ENCODE measurements at regions not wholly inside any gene's neighbourhood (a gene's known extent, or its start where the extent isn't known, plus 50 kb on each side); places are given as distances from the start of the nearest gene placed in this dataset.

DNA sequence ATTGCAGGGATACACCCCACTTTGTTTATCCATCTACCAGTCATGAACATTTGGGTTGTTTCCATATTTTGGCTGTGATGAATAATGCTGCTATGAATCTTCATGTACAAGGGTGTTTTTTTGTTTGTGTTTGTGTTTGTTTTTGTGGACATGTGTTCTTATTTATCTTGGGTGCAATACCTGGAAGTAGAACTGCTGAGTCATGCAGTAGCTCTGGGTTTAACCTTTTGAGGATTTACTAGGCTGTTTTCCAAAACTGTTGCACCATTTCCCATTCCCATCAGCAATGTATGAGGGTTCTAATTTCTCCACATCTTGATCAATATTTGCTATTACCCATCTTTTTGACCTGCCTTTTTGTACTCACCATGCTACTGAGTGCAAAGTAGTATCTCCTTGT, 140.0 kb upstream of the CYP1B1 start (continued):
- TF ChIP-seq ZNF655 (CRISPR knock-in tag; IDR thresholded peaks at IDR 0.05), result no peak
- TF ChIP-seq CXXC5 (CRISPR knock-in tag; IDR thresholded peaks at IDR 0.05), result no peak
- TF ChIP-seq RBM22 (IDR thresholded peaks at IDR 0.05; ENCODE audit: low read depth, low read length, poor library complexity, severe bottlenecking), result no peak
- no peak for TF ChIP-seq POLR2G (IDR thresholded peaks at IDR 0.05; ENCODE audit: low read depth, low read length)
- peak; percentile 93 for TF ChIP-seq MAFG (tag; conservative IDR thresholded peaks at IDR 0.05)
- peak; percentile 82 for TF ChIP-seq MAFK (IDR thresholded peaks at IDR 0.05; ENCODE audit: low read length)
- no peak for TF ChIP-seq SPI1 (IDR thresholded peaks at IDR 0.05; ENCODE audit: borderline replicate concordance, low read depth, low read length)
- no peak for TF ChIP-seq SMAD2 (IDR thresholded peaks at IDR 0.05; ENCODE audit: low read depth, low read length)
- TF ChIP-seq SIX5 (IDR thresholded peaks at IDR 0.05; ENCODE audit: borderline replicate concordance in 1 of 2, insufficient read depth in 1 of 2, low read depth in 1 of 2, low read length in 2 of 2), result no peak
- peak; percentile 86 for TF ChIP-seq MAFF (IDR thresholded peaks at IDR 0.05; ENCODE audit: low read length)
- no peak for TF ChIP-seq CREB1 (IDR thresholded peaks at IDR 0.05)
- no peak for TF ChIP-seq CREB1 (CRISPR knock-in tag; IDR thresholded peaks at IDR 0.05)
- TF ChIP-seq, protein P1, sequence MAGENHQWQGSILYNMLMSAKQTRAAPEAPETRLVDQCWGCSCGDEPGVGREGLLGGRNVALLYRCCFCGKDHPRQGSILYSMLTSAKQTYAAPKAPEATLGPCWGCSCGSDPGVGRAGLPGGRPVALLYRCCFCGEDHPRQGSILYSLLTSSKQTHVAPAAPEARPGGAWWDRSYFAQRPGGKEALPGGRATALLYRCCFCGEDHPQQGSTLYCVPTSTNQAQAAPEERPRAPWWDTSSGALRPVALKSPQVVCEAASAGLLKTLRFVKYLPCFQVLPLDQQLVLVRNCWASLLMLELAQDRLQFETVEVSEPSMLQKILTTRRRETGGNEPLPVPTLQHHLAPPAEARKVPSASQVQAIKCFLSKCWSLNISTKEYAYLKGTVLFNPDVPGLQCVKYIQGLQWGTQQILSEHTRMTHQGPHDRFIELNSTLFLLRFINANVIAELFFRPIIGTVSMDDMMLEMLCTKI (IDR thresholded peaks at IDR 0.05; ENCODE audit: partially characterized antibody), result no peak
- no peak for TF ChIP-seq SAP30 (IDR thresholded peaks at IDR 0.05; ENCODE audit: borderline replicate concordance, insufficient read depth, low read depth, low read length, poor library complexity, severe bottlenecking)
- peak; percentile 87 for TF ChIP-seq C11orf30 (IDR thresholded peaks at IDR 0.05; ENCODE audit: low read depth)
- TF ChIP-seq, protein P2, sequence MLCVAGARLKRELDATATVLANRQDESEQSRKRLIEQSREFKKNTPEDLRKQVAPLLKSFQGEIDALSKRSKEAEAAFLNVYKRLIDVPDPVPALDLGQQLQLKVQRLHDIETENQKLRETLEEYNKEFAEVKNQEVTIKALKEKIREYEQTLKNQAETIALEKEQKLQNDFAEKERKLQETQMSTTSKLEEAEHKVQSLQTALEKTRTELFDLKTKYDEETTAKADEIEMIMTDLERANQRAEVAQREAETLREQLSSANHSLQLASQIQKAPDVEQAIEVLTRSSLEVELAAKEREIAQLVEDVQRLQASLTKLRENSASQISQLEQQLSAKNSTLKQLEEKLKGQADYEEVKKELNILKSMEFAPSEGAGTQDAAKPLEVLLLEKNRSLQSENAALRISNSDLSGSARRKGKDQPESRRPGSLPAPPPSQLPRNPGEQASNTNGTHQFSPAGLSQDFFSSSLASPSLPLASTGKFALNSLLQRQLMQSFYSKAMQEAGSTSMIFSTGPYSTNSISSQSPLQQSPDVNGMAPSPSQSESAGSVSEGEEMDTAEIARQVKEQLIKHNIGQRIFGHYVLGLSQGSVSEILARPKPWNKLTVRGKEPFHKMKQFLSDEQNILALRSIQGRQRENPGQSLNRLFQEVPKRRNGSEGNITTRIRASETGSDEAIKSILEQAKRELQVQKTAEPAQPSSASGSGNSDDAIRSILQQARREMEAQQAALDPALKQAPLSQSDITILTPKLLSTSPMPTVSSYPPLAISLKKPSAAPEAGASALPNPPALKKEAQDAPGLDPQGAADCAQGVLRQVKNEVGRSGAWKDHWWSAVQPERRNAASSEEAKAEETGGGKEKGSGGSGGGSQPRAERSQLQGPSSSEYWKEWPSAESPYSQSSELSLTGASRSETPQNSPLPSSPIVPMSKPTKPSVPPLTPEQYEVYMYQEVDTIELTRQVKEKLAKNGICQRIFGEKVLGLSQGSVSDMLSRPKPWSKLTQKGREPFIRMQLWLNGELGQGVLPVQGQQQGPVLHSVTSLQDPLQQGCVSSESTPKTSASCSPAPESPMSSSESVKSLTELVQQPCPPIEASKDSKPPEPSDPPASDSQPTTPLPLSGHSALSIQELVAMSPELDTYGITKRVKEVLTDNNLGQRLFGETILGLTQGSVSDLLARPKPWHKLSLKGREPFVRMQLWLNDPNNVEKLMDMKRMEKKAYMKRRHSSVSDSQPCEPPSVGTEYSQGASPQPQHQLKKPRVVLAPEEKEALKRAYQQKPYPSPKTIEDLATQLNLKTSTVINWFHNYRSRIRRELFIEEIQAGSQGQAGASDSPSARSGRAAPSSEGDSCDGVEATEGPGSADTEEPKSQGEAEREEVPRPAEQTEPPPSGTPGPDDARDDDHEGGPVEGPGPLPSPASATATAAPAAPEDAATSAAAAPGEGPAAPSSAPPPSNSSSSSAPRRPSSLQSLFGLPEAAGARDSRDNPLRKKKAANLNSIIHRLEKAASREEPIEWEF (CRISPR knock-in tag; IDR thresholded peaks at IDR 0.05), result no peak
- no peak for TF ChIP-seq E2F5 (CRISPR knock-in tag; IDR thresholded peaks at IDR 0.05)
- TF ChIP-seq NFE2L1 (tag; IDR thresholded peaks at IDR 0.05; ENCODE audit: borderline replicate concordance, low read depth), result peak; percentile 81
- TF ChIP-seq RFX1 (IDR thresholded peaks at IDR 0.05), result no peak
- no peak for TF ChIP-seq NR4A1 (CRISPR knock-in tag; IDR thresholded peaks at IDR 0.05)
- TF ChIP-seq NR4A1 (tag; IDR thresholded peaks at IDR 0.05), result no peak
- no peak for TF ChIP-seq MEF2D (tag; conservative IDR thresholded peaks at IDR 0.05; ENCODE audit: low read depth)

All from K562 (cell line).